ENCODE measurements at regions not wholly inside any gene's neighbourhood (a gene's known extent, or its start where the extent isn't known, plus 50 kb on each side); places are given as distances from the start of the nearest gene placed in this dataset.

DNA sequence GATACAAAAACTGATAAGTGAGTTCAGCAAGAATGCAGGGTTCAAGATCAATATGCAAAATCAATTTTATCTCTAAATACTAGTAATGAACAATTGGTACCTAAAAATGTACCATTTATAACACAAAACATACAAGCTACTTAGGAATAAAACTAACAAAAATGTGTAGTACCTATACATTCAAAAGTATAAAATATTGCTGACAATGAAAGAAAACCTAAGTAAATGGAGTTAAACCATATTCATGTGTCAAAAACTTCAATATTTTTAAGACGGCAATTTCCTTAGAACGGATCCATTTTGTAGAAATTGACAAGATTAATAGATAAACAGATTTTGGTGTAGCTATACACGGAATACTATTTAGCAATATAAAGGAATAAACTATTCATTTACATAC is 343.1 kb upstream of the CCDC54 start:
- no peaks in the 10 kb centered on the region for H3K27me3 ChIP-seq
- H3K4me3 ChIP-seq (ENCODE audit: low read depth in 1 of 2, low read length in 1 of 2) = no peak overlapping the region
- no peaks in the 10 kb centered on the region for H3K9me3 ChIP-seq
- no peak overlapping the region for H3K27ac ChIP-seq
- TF ChIP-seq, protein P1, sequence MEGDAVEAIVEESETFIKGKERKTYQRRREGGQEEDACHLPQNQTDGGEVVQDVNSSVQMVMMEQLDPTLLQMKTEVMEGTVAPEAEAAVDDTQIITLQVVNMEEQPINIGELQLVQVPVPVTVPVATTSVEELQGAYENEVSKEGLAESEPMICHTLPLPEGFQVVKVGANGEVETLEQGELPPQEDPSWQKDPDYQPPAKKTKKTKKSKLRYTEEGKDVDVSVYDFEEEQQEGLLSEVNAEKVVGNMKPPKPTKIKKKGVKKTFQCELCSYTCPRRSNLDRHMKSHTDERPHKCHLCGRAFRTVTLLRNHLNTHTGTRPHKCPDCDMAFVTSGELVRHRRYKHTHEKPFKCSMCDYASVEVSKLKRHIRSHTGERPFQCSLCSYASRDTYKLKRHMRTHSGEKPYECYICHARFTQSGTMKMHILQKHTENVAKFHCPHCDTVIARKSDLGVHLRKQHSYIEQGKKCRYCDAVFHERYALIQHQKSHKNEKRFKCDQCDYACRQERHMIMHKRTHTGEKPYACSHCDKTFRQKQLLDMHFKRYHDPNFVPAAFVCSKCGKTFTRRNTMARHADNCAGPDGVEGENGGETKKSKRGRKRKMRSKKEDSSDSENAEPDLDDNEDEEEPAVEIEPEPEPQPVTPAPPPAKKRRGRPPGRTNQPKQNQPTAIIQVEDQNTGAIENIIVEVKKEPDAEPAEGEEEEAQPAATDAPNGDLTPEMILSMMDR (IDR thresholded peaks at IDR 0.05) = no peak
- no peaks in the 10 kb centered on the region for H3K4me1 ChIP-seq (ENCODE audit: control insufficient read depth in 1 of 2, insufficient read depth in 1 of 2, low read depth in 1 of 2, low read length in 1 of 2)
- H3K36me3 ChIP-seq = no peaks in the 10 kb centered on the region

DNA sequence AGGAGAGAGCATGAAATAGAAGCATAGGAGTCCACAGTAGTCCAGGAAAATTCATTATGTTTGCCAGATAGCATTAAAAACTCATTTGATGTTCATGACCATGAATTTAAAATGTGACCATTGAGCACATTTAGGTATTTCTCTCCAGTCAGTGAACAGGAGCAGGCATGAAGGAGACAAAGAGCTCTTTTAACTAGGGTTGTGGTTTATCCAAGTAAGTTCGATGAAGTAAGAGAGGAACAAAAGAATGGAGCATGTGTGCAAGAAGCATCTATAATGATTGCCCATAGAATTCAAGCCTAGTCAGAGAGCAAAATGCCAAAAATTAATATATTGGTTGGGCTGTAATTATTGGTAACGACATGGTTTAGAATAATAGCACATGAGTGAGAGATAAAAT is 342.1 kb upstream of the CCDC54 start:
- no peaks in the 10 kb centered on the region for H3K4me1 ChIP-seq (ENCODE audit: control insufficient read depth in 1 of 2, insufficient read depth in 1 of 2, low read depth in 1 of 2, low read length in 1 of 2)
- no peak overlapping the region for H3K4me3 ChIP-seq (ENCODE audit: low read depth in 1 of 2, low read length in 1 of 2)
- H3K27ac ChIP-seq = no peak overlapping the region
- H3K9me3 ChIP-seq = no peaks in the 10 kb centered on the region
- H3K36me3 ChIP-seq = no peaks in the 10 kb centered on the region
- H3K27me3 ChIP-seq = no peaks in the 10 kb centered on the region
- TF ChIP-seq, protein P1 (IDR thresholded peaks at IDR 0.05) = no peak

DNA sequence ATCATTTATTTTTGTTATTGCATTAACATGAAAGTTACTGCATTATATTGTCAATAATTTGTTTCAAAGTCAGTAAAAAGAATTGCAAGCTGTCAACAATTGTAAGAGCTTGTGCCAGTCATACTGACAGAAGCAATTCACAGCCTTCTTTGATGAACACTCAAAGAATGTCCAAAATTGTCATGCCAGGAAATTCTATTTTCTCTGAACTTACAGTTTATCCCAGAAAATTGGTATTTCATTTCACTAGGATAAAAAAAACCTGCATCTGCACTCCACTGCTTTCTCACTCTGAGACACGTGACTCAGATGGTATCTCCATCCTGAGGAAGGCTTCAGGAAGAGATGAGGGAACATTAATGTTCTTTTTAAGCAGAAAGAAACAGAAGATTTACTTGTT is 332.6 kb upstream of the CCDC54 start:
- no peaks in the 10 kb centered on the region for H3K9me3 ChIP-seq
- TF ChIP-seq, protein P1 (IDR thresholded peaks at IDR 0.05) = no peak

DNA sequence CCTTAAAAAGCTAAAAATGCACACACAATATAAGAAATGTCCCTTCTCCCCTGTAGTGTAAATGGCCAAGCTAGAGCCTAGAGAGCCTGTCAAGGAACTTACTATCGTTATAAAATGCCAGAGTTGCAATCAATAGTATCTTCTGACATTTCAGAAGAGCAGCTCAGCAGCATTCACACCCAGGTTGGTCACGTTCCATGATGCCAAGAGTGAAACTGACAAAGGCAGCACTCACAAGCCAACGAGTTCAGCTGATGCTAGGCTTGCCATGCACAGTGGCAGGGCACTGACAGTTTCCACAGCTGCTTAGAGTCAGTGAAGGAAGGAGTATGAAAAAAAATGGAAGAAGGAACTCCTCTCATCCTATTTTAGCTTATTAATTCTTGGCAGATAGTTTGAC is 331.4 kb upstream of the CCDC54 start:
- TF ChIP-seq, protein P1 (IDR thresholded peaks at IDR 0.05) = no peak
- H3K27ac ChIP-seq = no peak overlapping the region
- H3K36me3 ChIP-seq = no peaks in the 10 kb centered on the region
- H3K4me1 ChIP-seq (ENCODE audit: control insufficient read depth in 1 of 2, insufficient read depth in 1 of 2, low read depth in 1 of 2, low read length in 1 of 2) = no peaks in the 10 kb centered on the region
- H3K27me3 ChIP-seq = no peaks in the 10 kb centered on the region
- H3K4me3 ChIP-seq (ENCODE audit: low read depth in 1 of 2, low read length in 1 of 2) = no peak overlapping the region
- no peaks in the 10 kb centered on the region for H3K9me3 ChIP-seq

More for the DNA sequence above, 332.6 kb upstream of the CCDC54 start:
- H3K36me3 ChIP-seq = no peaks in the 10 kb centered on the region
- no peak overlapping the region for H3K4me3 ChIP-seq (ENCODE audit: low read depth in 1 of 2, low read length in 1 of 2)
- no peaks in the 10 kb centered on the region for H3K4me1 ChIP-seq (ENCODE audit: control insufficient read depth in 1 of 2, insufficient read depth in 1 of 2, low read depth in 1 of 2, low read length in 1 of 2)
- no peaks in the 10 kb centered on the region for H3K27me3 ChIP-seq
- H3K27ac ChIP-seq = no peak overlapping the region

DNA sequence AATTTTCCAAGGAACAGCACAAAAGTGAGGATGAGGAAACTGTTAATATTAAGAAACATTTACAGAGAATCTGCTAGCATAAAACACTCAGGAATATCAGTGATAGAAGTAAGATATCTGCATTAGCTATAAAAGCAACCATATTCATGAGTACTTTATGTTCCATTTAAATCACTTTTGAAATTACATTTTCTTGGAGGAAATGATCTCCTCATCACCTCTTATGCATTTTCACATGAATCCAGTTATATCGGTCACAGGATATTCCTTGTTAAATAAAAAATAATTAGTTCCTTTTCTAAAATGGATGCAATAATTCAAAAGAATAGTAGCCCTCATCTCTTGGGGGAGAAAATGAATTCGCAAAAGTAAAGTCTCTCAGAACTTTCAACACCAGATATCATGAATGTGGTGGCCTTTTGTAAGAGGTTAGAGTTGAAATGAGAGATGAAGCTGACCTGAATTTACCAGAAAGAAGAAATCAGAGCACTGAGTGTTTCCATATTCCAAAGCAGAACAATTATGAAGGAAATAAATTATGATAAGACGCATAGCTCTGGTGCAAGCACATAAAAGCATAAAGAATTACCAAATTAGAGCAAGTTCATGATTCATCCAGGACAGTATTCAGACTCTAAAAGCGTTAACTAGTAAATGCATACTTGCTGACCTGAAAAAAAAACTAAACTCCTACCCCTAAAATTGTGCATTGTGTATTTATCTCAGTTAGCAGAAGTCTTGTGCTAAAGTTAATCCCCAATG is 321.9 kb upstream of the CCDC54 start:
- Histone ChIP-seq H3K36me3 (no peaks in the 10 kb centered on the region), H3K4me3 (ENCODE audit: low read depth in 1 of 2, low read length in 1 of 2) (no peak overlapping the region), H3K27me3 (no peaks in the 10 kb centered on the region), H3K4me1 (ENCODE audit: control insufficient read depth in 1 of 2, insufficient read depth in 1 of 2, low read depth in 1 of 2, low read length in 1 of 2) (no peaks in the 10 kb centered on the region), H3K27ac (no peak overlapping the region), H3K9me3 (no peaks in the 10 kb centered on the region)
- TF ChIP-seq, protein P1 (IDR thresholded peaks at IDR 0.05) = no peak

Data from neutrophil (primary cell).